AG09319 (cell line): ENCODE measurements at regions not wholly inside any gene's neighbourhood (a gene's known extent, or its start where the extent isn't known, plus 50 kb on each side); places are given as distances from the start of the nearest gene placed in this dataset.
A peak's percentile ranks its signal among the peaks of the same experiment; 100 is the strongest.

Source experiments
- DNase-seq: peaks from one replicate; pipeline ENCODE4 v3.0.0-alpha.2; 2010; ENCODE audit warnings: low read depth; ENCODE audit errors: extremely low read depth
- TF ChIP-seq, protein P1 (sequence below): IDR thresholded peaks from 2 replicates; pipeline ENCODE4 v1.5.1; 2011; ENCODE audit warnings: low read depth, mild to moderate bottlenecking, inconsistent platforms, low read length, moderate library complexity

DNA sequence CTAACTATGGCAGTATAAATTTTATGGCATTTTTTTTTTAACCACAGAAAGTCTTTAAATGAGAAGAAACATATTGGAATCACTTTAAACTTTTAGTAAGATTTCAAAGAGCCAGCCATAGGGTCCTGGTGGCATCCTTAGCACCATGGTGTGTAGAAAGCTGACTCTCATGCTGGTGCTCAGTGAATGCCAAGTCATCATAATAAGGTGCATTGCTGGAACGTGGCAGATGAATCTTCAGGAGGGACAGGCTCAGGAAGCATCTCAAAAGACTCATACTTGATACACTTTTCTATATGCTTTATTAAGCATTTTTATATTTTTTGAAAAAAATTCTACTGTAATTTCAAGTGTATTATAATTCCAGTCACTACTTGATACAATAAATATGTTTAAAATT is 274.2 kb downstream of the ZIC4 start:
- DNase-seq, result no peak
- TF ChIP-seq, protein P1, sequence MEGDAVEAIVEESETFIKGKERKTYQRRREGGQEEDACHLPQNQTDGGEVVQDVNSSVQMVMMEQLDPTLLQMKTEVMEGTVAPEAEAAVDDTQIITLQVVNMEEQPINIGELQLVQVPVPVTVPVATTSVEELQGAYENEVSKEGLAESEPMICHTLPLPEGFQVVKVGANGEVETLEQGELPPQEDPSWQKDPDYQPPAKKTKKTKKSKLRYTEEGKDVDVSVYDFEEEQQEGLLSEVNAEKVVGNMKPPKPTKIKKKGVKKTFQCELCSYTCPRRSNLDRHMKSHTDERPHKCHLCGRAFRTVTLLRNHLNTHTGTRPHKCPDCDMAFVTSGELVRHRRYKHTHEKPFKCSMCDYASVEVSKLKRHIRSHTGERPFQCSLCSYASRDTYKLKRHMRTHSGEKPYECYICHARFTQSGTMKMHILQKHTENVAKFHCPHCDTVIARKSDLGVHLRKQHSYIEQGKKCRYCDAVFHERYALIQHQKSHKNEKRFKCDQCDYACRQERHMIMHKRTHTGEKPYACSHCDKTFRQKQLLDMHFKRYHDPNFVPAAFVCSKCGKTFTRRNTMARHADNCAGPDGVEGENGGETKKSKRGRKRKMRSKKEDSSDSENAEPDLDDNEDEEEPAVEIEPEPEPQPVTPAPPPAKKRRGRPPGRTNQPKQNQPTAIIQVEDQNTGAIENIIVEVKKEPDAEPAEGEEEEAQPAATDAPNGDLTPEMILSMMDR, result no peak

GRCh38 chr3:147130461-147130860 is 275.9 kb downstream of the ZIC4 start:
- TF ChIP-seq, protein P1, result no peak
- no peak for DNase-seq

DNA sequence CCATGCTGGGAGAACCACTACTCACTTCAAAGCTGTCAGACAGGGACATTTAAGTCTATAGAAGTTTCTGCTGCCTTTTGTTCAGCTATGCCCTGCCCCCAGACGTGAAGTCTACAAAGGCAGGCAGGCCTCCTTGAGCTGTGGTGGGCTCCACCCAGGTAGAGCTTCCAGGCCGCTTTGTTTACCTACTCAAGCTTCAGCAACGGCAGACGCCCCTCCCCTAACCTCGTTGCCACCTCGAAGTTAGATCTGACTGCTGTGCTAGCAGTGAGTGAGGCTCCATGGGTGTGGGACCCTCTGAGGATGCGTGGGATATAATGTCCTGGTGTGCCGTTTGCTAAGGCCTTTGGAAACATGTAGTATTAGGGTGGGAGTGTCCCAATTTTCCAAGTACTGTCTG is 276.7 kb downstream of the ZIC4 start:
- DNase-seq, result no peak
- TF ChIP-seq, protein P1, result no peak

GRCh38 chr3:147122350-147122749 is 284.0 kb downstream of the ZIC4 start:
- TF ChIP-seq, protein P1, result no peak

GRCh38 chr3:147119989-147120388 is 286.4 kb downstream of the ZIC4 start:
- DNase-seq, result no peak
- TF ChIP-seq, protein P1, result peak; percentile 60

More at GRCh38 chr3:147122350-147122749, 284.0 kb downstream of the ZIC4 start:
- DNase-seq, result no peak

- TF ChIP-seq, protein P1, result no peak
- no peak for DNase-seq
These were observed 287.0 kb downstream of the ZIC4 start for GRCh38 chr3:147119346-147119745.

DNA sequence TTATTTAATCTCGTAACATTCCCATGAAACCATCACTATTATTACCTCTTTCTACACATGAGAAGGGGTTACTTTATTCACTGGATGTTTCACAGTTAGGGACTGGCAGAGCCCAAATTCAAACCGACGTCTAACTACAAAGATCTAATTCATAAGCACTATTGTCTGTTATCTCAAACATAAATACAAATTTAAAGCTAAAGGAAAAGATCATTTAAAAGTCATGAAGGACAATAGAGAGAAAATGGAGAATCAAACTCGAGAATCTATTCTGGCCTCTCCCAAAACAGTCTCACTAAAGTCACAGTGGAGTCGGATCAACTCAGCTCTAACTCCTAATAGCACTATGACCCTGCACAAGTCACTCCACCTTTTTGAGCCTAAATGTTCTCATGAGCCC is 287.7 kb downstream of the ZIC4 start:
- DNase-seq, result no peak
- TF ChIP-seq, protein P1, result no peak
